ENCODE measurements at regions not wholly inside any gene's neighbourhood (a gene's known extent, or its start where the extent isn't known, plus 50 kb on each side); places are given as distances from the start of the nearest gene placed in this dataset.
"Not testable (repeated sequence)": the region's sequence is repeated elsewhere in the genome, so short reads cannot be mapped to it uniquely, and the experiment has no call there.

GRCh38 chr13:103605546-103606326, 539.5 kb upstream of the SLC10A2 start:
- Histone ChIP-seq H3K79me2 (ENCODE audit: insufficient read depth, low read depth, low read length) (no peaks in the 10 kb centered on the region), H3K36me3 (ENCODE audit: insufficient read depth, low read length) (no peaks in the 10 kb centered on the region), H3K4me3 (ENCODE audit: low read depth, low read length, poor library complexity, severe bottlenecking) (no peak overlapping the region), H3K4me1 (ENCODE audit: insufficient read depth, low read length, poor library complexity, severe bottlenecking) (no peaks in the 10 kb centered on the region), H3K9me2 (ENCODE audit: insufficient read depth, low read length) (no peaks in the 10 kb centered on the region), H3K4me2 (ENCODE audit: low read length) (no peak overlapping the region), H3K27ac (ENCODE audit: low read depth, low read length, poor library complexity, severe bottlenecking) (no peak overlapping the region), H4K20me1 (ENCODE audit: insufficient read depth, low read length) (no peaks in the 10 kb centered on the region), H2AFZ (ENCODE audit: low read length) (no peak overlapping the region), H3K9me3 (ENCODE audit: low read length) (no peaks in the 10 kb centered on the region)
- BruUV-seq (replicated peaks) = no TSS peak
- CTCF ChIA-PET (ENCODE audit: unreplicated experiment) = no interaction called here
- DNase-seq (ENCODE audit: low spot score) = no peak
- TF ChIP-seq EZH2phosphoT487 (IDR thresholded peaks at IDR 0.05; ENCODE audit: borderline replicate concordance, low read depth, low read length) (no peak), CTCF (conservative IDR thresholded peaks at IDR 0.05; ENCODE audit: low read length) (no peak)
- POLR2A ChIA-PET = no interaction called here
- intact Hi-C loops (cut with micrococcal nuclease; ENCODE audit: unreplicated experiment) = no loop called here

- H3K9me2 ChIP-seq (ENCODE audit: insufficient read depth, low read length); BruUV-seq (replicated peaks); H2AFZ ChIP-seq (ENCODE audit: low read length); intact Hi-C loops (cut with micrococcal nuclease; ENCODE audit: unreplicated experiment); H3K79me2 ChIP-seq (ENCODE audit: insufficient read depth, low read depth, low read length); H3K4me1 ChIP-seq (ENCODE audit: insufficient read depth, low read length, poor library complexity, severe bottlenecking); H3K4me3 ChIP-seq (ENCODE audit: low read depth, low read length, poor library complexity, severe bottlenecking); CTCF ChIA-PET (ENCODE audit: unreplicated experiment); H3K27ac ChIP-seq (ENCODE audit: low read depth, low read length, poor library complexity, severe bottlenecking); POLR2A ChIA-PET; H3K9me3 ChIP-seq (ENCODE audit: low read length); DNase-seq (ENCODE audit: low spot score); H3K4me2 ChIP-seq (ENCODE audit: low read length); H4K20me1 ChIP-seq (ENCODE audit: insufficient read depth, low read length); H3K36me3 ChIP-seq (ENCODE audit: insufficient read depth, low read length): not testable (repeated sequence)
Observed at GRCh38 chr13:103599870-103600269, 533.7 kb upstream of the SLC10A2 start.

GRCh38 chr13:103598671-103599070, 532.5 kb upstream of the SLC10A2 start:
- POLR2A ChIA-PET = no interaction called here
- TF ChIP-seq EZH2phosphoT487 (IDR thresholded peaks at IDR 0.05; ENCODE audit: borderline replicate concordance, low read depth, low read length) (no peak), CTCF (conservative IDR thresholded peaks at IDR 0.05; ENCODE audit: low read length) (no peak)
- no peaks in the 10 kb centered on the region for H4K20me1 ChIP-seq (ENCODE audit: insufficient read depth, low read length)
- CTCF ChIA-PET (ENCODE audit: unreplicated experiment) = no interaction called here
- H3K4me3 ChIP-seq (ENCODE audit: low read depth, low read length, poor library complexity, severe bottlenecking) = no peak overlapping the region
- DNase-seq (ENCODE audit: low spot score) = no peak
- no peaks in the 10 kb centered on the region for H3K4me1 ChIP-seq (ENCODE audit: insufficient read depth, low read length, poor library complexity, severe bottlenecking)
- H3K9me2 ChIP-seq (ENCODE audit: insufficient read depth, low read length) = no peaks in the 10 kb centered on the region
- no peak overlapping the region for H3K4me2 ChIP-seq (ENCODE audit: low read length)
- no TSS peak for BruUV-seq (replicated peaks)
- no peaks in the 10 kb centered on the region for H3K79me2 ChIP-seq (ENCODE audit: insufficient read depth, low read depth, low read length)
- H2AFZ ChIP-seq (ENCODE audit: low read length) = no peak overlapping the region
- intact Hi-C loops (cut with micrococcal nuclease; ENCODE audit: unreplicated experiment) = no loop called here
- H3K36me3 ChIP-seq (ENCODE audit: insufficient read depth, low read length) = no peaks in the 10 kb centered on the region
- no peak overlapping the region for H3K27ac ChIP-seq (ENCODE audit: low read depth, low read length, poor library complexity, severe bottlenecking)
- H3K9me3 ChIP-seq (ENCODE audit: low read length) = no peaks in the 10 kb centered on the region

Measured in OCI-LY7 (cell line).